HepG2 (cell line): ENCODE measurements at regions not wholly inside any gene's neighbourhood (a gene's known extent, or its start where the extent isn't known, plus 50 kb on each side); places are given as distances from the start of the nearest gene placed in this dataset.
A peak's percentile ranks its signal among the peaks of the same experiment; 100 is the strongest.

ENCODE experiments used
- BCL6 ChIP-seq: IDR thresholded peaks from 2 replicates; pipeline ENCODE4 v1.6.1; 2016; ENCODE audit warnings: missing genetic modification reagents, missing compliant biosample characterization
- BORCS8-MEF2B ChIP-seq: sonication (generic); formaldehyde crosslinking; IDR thresholded peaks from 2 replicates; pipeline ENCODE4 v1.8.0; 2022; ENCODE audit warnings: mild to moderate bottlenecking, missing genetic modification reagents
- CBX2 ChIP-seq, 2 experiments: fragments of 200-600 bp in 1 of 2; sonication (generic); formaldehyde crosslinking in 1 of 2; IDR thresholded peaks; 2 replicates each; pipeline versions ENCODE4 v1.7.0 to v1.8.1; 2018 to 2022; ENCODE audit warnings: low read depth in 2 of 2, low read length in 1 of 2, mild to moderate bottlenecking in 1 of 2, missing genetic modification reagents in 1 of 2
- E2F1 ChIP-seq: sonication (generic); formaldehyde crosslinking; IDR thresholded peaks from 2 replicates; pipeline ENCODE4 v1.5.0; 2020; ENCODE audit warnings: missing genetic modification reagents
- ELF4 ChIP-seq: sonication (generic); formaldehyde crosslinking; IDR thresholded peaks from 2 replicates; pipeline ENCODE4 v1.5.0; 2020; ENCODE audit warnings: missing genetic modification reagents, mild to moderate bottlenecking, moderate library complexity, borderline replicate concordance
- ERF ChIP-seq: IDR thresholded peaks from 2 replicates; pipeline ENCODE4 v1.6.1; 2018; ENCODE audit warnings: missing biosample characterization, missing genetic modification reagents
- ETS1 ChIP-seq: sonication (generic); formaldehyde crosslinking; IDR thresholded peaks from 2 replicates; pipeline ENCODE4 v1.4.0; 2020; ENCODE audit warnings: missing genetic modification reagents
- FOXK2 ChIP-seq: fragments of 450-650 bp; IDR thresholded peaks from 2 replicates; pipeline ENCODE4 v1.6.1; 2016
- HDAC2 ChIP-seq: sonication (generic); formaldehyde crosslinking; IDR thresholded peaks from 2 replicates; pipeline ENCODE4 v1.4.0; 2020; ENCODE audit warnings: missing genetic modification reagents
- HHEX ChIP-seq: IDR thresholded peaks from 2 replicates; pipeline ENCODE4 v1.6.1; 2016; ENCODE audit warnings: control low read depth
- HMG20A ChIP-seq: IDR thresholded peaks from 2 replicates; pipeline ENCODE4 v1.6.1; 2016; ENCODE audit warnings: borderline replicate concordance
- HMG20B ChIP-seq: conservative IDR thresholded peaks from 2 replicates; pipeline ENCODE4 v1.6.1; 2016; ENCODE audit warnings: missing genetic modification reagents, missing compliant biosample characterization
- HNF4A ChIP-seq: sonication (generic); formaldehyde crosslinking; IDR thresholded peaks from 2 replicates; pipeline ENCODE4 v1.4.0; 2020; ENCODE audit warnings: missing genetic modification reagents
- MLX ChIP-seq: IDR thresholded peaks from 2 replicates; pipeline ENCODE4 v1.6.1; 2016
- NCOA2 ChIP-seq: sonication (generic); formaldehyde crosslinking; IDR thresholded peaks from 2 replicates; pipeline ENCODE4 v1.8.0; 2022; ENCODE audit warnings: inconsistent platforms
- NR2F1 ChIP-seq, 2 experiments: fragments of 450-650 bp in 1 of 2; formaldehyde crosslinking in 1 of 2; IDR thresholded peaks; 2 replicates each; pipeline versions ENCODE4 v1.5.0 to v1.6.1; 2016 to 2020; ENCODE audit warnings: mild to moderate bottlenecking in 1 of 2, missing compliant biosample characterization in 1 of 2, missing genetic modification reagents in 1 of 2, moderate library complexity in 1 of 2
- PATZ1 ChIP-seq: sonication (generic); formaldehyde crosslinking; IDR thresholded peaks from 2 replicates; pipeline ENCODE4 v1.4.0; 2020; ENCODE audit warnings: missing genetic modification reagents
- SOX5 ChIP-seq: IDR thresholded peaks from 2 replicates; pipeline ENCODE4 v1.6.1; 2016; ENCODE audit warnings: borderline replicate concordance
- TOE1 ChIP-seq: sonication (generic); formaldehyde crosslinking; IDR thresholded peaks from 2 replicates; pipeline ENCODE4 v1.4.0; 2020; ENCODE audit warnings: mild to moderate bottlenecking, missing genetic modification reagents
- ZFP36L1 ChIP-seq: sonication (generic); formaldehyde crosslinking; IDR thresholded peaks from 2 replicates; pipeline ENCODE4 v1.8.0; 2022; ENCODE audit warnings: mild to moderate bottlenecking, missing genetic modification reagents, moderate library complexity
- ZNF143 ChIP-seq: sonication (generic); formaldehyde crosslinking; IDR thresholded peaks from 2 replicates; pipeline ENCODE4 v1.4.0; 2020; ENCODE audit warnings: missing genetic modification reagents
- ZNF33B ChIP-seq: sonication (generic); formaldehyde crosslinking; IDR thresholded peaks from 2 replicates; pipeline ENCODE4 v1.5.1; 2020; ENCODE audit warnings: mild to moderate bottlenecking, missing genetic modification reagents
- ZNF44 ChIP-seq: sonication (generic); formaldehyde crosslinking; IDR thresholded peaks from 2 replicates; pipeline ENCODE4 v1.5.1; 2020; ENCODE audit warnings: mild to moderate bottlenecking, missing genetic modification reagents
- ZNF710 ChIP-seq: sonication (generic); formaldehyde crosslinking; IDR thresholded peaks from 2 replicates; pipeline ENCODE4 v1.5.0; 2020; ENCODE audit warnings: mild to moderate bottlenecking, missing genetic modification reagents, borderline replicate concordance

- TF ChIP-seq ERF (CRISPR knock-in tag) (0 out of 2 replicates have a peak, but pooled peaks have one; percentile 25), ZNF143 (CRISPR knock-in tag) (no peak), PATZ1 (CRISPR knock-in tag) (peak; percentile 25; the same call in 1 of the 2 replicates), BCL6 (CRISPR knock-in tag) (peak; percentile 81), HDAC2 (CRISPR knock-in tag) (peak; percentile 81), FOXK2 (peak; percentile 54; the same call in 1 of the 2 replicates), SOX5 (CRISPR knock-in tag) (peak; percentile 77), MLX (CRISPR knock-in tag) (peak; percentile 41; the same call in 1 of the 2 replicates), HHEX (peak; percentile 36; the same call in 1 of the 2 replicates), CBX2 (IDR thresholded peaks at IDR 0.05; ENCODE audit: low read depth, low read length) (no peak), CBX2 (CRISPR knock-in tag; IDR thresholded peaks at IDR 0.05; ENCODE audit: low read depth) (no peak), ELF4 (peak; percentile 35; the same call in 1 of the 2 replicates), ZFP36L1 (CRISPR knock-in tag) (0 out of 2 replicates have a peak, but pooled peaks have one; percentile 16), TOE1 (CRISPR knock-in tag) (0 out of 2 replicates have a peak, but pooled peaks have one; percentile 16), HMG20A (CRISPR knock-in tag) (no peak; the same call in 1 of the 2 replicates), NCOA2 (CRISPR knock-in tag) (peak; percentile 86), ZNF44 (CRISPR knock-in tag) (no peak), ZNF33B (CRISPR knock-in tag) (no peak), ETS1 (no peak), NR2F1 (CRISPR knock-in tag; IDR thresholded peaks at IDR 0.05) (peak in 1 of 2 experiments; percentile 82; a peak in 2 of 4 replicates), HNF4A (CRISPR knock-in tag) (peak; percentile 90), ZNF710 (CRISPR knock-in tag) (no peak; the same call in 1 of the 2 replicates), E2F1 (CRISPR knock-in tag) (no peak), HMG20B (CRISPR knock-in tag) (no peak), BORCS8-MEF2B (CRISPR knock-in tag) (no peak)
Observed at GRCh38 chr1:245060684-245061374, 94.0 kb upstream of the KIF26B start (continued).
